HG03139 (cell line): ENCODE measurements at regions not wholly inside any gene's neighbourhood (a gene's known extent, or its start where the extent isn't known, plus 50 kb on each side); places are given as distances from the start of the nearest gene placed in this dataset.

Experiments
- ATAC-seq: cut with Tn5 transposase; IDR thresholded peaks from one replicate; pipeline ENCODE4 v1.9.1; 2021; ENCODE audit not compliant: unreplicated experiment

DNA sequence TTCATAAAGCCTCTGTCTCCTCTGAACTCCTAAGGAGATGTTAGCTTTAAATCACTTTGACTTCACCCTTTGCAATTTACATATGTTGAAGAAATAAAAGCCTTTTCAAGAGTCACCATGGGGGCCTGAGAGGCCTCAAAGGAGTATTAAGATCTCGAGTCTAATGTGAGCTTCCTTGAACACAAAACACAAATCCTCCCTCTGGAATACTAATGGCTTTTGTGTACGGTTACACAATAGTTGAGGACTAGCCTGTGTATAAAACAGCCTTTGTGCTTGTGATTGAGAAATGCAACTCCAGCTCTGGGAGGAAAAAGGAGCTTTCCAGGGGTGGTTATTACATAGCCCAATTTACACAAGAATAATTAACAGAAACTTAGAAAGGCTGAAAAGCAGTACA, 1140.2 kb downstream of the CDH11 start:
- no peak for ATAC-seq

DNA sequence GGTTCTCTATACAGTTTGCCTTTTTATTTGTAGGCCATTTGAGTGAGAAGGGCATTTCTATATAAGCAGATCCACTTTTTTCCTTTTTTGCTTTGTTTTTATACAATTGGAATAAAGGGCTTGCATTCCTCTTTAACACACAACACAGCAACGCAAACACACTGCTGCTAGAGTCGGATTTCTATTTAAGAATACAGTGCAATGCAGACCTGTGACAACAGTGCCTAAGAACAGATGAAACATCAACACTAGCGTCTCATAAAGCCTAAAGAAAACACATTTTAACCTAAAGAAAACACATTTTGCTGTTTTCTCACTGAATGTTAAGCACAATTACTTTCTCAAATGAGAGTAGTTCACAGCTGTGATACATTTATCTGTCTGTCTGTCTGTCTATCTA, 1141.1 kb downstream of the CDH11 start:
- ATAC-seq: no peak

DNA sequence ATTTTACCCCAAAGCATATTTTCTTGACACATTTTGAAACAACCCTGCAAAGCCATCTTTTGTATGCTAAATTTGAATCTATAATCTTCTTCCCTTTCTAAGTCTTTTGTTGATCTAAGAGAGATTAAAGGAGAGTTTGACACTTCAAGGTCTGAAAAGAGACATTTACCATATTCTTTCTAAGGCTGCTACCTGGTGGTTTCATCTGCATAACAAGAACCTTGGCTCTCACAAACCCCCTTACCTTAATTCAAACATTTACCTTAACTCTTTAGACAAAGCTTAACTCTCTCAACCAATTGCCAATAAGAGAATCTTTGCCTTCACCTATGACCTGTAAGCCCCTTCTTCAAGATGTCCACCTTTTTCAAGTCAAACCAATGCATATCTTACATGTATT, 1143.6 kb downstream of the CDH11 start:
- ATAC-seq: no peak

DNA sequence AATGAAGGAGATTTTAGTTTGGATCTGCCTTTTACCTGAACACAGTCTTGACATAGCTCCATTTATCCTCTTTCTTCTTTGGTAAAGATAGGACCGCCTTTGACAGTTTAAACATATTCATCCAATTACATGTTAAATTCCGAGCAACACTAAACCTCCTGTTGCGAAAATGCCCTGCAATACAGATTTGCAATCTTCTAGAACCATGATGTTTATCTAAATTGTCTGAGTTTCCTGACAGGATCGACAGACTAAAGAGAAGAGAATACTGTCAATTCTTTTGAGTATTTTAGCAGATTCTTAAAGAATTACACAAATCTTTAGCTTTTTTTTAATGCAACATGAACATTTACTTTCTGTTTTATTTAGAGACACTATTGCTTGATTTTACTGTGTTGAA, 1145.5 kb downstream of the CDH11 start:
- ATAC-seq: no peak

DNA sequence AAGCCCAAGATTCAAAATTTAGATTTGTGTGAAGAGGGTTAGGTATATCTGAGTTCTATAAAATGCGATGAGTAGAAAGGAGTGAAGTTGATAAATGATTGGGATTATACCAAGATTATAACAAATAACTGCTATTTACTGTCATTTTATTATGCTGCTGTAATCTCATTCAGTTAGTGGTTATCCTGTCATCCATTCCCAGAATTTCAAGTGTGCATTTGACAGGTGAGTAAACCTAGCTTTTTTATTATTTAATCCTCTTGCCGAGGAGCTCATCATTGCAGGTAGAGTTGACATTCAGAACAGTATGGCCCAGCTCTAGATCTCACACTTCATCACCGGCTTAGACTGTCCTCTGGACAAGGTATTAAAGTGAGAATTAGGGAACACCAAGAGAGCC, 1146.2 kb downstream of the CDH11 start:
- no peak for ATAC-seq

DNA sequence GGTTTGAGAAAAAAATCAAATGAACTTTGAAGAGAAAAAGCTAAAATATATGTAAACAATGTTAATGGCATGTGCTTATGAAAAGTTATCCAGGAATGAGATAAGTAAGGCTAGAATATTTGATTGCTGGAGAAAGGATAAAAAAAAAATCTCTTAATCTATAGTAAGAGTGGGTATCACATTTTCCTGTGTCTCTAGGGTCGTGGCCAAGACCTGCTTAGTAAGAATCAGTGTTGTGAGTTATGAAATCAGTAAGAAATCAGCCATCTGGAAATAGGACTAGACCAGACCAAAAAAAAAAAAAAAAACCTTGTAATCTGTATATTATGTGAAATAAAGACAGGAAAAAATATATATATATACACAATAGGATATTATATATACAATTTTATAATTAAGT, 1153.9 kb downstream of the CDH11 start:
- ATAC-seq: no peak

DNA sequence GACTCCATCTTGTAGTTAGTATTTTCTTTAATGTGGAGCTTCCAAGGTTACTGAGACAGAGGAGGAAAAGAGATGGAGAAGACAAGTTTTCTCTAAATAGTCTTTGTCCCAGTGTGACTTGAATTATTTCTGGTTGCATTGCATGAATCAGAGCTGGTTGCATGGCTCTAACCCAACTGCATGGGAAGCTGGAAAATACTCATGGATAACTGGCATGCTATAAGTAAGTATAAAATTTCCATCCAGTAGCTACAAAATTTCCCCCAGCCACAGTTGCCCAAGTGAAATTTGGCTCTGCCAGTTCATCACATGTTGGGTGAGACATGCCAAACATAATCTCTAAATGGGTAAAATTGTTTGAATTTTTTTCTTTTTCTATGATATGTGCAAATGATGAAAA, 1161.5 kb downstream of the CDH11 start:
- no peak for ATAC-seq

DNA sequence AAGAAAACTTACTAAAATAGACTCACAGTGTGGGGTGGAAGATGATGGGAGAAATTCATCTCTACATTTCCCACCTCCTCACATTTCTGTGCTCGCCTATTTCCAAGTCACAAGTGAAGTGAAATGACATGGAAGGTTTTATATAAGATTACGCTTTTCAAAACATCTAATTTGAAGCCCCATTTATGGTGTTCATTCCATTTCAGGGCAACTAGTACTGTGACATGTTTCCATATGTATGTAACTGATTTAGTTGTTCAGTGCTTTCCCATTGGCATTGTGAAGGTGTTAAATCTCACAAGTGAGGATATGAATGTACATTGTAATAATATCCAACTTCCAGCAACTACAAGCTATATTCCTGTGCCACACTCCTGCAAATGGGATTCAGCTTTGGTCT, 1174.8 kb downstream of the CDH11 start:
- no peak for ATAC-seq

DNA sequence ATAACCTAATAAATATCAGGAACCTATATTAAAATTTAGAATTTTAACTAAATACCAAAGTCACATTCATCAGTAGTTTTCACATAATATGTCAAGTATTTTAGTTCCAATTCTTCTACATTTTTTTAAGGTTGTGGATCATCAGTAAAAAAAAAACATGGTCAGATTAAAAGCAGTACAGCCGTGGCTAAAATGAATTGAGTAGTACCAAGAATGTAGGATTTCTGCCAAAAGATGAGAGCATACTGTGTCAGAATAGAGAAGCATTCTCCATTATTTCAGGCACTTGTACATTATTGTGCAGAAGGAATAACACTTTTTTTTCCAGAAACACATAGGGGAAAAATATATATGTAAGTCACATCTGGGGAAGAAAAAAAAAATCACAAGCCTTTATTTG, 1176.1 kb downstream of the CDH11 start:
- ATAC-seq: no peak

DNA sequence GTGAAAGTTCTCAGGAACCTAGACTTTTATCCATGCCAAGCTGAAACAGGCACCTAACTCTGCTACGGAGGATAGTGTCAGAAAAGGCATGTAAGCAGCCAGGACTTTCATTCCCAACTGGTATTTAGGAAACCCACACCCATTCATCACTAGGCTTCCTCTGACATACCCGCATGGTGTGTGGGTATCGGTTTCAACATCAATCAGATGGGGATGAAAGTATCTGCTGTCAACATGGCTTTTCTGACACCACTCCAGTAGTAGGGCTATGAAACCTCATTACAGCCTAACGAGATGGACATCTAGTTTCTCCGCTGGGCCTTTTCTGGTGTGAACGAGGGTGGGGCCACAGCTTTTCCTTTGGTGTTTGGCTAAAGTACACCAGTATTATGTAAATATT, 1178.3 kb downstream of the CDH11 start:
- no peak for ATAC-seq

DNA sequence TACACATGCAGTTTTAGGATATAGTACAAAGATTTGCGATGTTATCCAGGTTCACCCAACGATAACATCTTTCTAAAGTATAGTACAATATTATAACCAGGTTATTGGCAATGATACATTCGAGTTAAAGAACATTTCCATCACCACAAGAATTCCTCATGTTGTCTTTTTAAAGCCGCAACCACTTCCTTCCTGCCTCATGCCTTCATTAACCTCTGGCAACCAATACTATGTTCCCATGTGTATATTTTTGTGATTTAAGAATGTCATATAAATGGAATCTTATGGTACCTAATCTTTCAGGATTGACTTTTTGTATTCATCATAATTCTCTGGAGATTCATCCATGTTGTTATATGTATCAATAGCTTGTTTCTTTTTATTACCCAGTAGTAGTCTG, 1183.2 kb downstream of the CDH11 start:
- no peak for ATAC-seq

DNA sequence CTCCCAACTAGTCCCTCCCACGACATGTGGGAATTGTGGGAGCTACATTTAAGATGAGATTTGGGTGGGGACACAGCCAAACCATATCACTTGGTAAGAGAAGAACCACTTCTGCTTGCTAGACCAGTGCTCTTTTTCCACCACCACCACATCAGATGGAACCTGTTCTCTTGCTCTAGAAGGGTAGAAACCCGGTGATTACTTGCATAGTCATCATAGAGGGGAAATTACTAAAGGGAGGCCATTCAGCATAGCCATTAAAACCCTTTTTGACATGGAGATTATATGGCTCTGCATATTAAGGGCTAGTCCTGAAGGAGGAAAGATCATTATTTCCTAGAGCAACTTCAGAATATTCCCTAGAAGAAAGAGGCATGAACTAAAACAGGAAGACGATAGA, 1188.0 kb downstream of the CDH11 start:
- ATAC-seq: no peak

DNA sequence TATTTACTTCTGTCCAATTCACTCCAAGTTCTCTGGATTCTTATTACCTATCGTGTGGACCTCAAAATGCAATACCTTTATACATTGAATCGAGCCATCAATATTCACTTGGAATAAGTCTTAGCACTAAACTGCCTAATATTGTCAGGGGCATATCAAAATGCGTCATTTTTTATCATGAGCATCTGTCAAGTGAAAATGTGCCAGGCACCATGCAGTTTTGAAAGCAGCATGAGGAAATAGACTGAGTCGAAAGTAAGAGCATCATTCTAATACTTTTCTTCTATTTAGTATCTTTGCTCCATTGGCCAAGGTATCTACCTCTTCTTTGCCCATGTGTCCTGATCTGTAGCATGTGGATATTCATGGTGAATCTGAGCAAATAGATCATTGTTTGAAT, 1193.4 kb downstream of the CDH11 start:
- ATAC-seq: no peak

DNA sequence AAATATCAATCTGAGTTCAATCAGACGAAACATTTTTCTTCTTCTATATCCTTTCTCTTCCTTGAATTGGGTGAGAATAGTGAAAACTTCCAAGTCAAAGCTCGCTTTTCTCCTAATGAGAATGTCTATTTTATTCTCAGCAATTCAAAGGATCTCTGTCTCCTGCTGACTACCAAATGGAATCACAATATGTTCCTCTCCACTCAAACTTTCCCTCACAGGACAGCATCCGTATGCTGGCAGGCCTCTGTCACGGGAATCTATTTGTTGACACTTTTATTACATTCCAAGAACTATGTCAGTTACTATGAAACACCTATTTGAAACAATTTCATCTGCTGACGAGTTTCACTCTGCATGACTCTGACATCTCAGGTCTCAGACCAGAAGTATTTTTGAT, 1196.6 kb downstream of the CDH11 start:
- no peak for ATAC-seq

DNA sequence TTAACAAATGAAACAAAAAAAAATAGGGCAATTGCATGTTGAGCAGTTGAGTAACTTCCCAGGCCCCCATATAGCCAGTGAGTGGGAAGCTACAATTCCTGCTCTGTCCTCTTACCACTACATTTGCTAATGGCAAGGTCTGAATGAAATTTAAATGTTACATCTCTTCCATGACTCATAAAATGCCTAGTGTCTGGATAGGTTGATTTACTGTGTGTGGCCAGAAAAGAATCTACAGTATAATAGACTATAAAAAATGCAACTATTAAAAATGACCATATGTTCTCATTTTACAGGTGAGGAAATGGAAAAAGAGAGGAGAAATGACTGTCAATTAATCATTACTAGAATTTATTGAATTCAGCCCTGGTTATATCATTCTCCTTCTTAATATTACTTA, 1199.3 kb downstream of the CDH11 start:
- no peak for ATAC-seq

DNA sequence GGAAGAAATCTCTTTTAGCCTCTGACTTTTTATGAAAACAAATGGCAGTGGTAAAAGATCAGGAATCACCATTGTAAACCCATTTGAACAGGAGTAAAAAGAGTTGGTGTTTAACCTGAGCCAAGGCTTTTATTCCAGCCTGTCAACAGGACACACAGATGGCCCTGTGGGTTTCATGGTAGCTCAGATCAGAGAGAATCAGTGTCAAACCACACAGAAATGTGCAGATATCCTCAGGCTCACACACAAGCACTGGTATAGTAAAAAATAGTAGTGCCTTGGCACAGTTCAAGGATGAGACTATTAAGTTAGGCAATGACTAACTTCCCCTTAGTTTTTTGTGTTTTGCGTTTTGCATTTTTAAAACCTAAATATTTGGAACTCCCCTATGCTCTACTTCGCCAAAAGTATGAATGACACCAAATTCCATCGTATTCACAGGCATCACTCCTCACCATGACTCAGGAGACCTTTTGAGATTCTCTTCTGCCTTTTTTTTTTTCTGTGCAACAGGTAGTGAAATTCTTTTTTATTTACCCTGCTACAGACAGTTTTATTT, 1200.0 kb downstream of the CDH11 start:
- no peak for ATAC-seq

DNA sequence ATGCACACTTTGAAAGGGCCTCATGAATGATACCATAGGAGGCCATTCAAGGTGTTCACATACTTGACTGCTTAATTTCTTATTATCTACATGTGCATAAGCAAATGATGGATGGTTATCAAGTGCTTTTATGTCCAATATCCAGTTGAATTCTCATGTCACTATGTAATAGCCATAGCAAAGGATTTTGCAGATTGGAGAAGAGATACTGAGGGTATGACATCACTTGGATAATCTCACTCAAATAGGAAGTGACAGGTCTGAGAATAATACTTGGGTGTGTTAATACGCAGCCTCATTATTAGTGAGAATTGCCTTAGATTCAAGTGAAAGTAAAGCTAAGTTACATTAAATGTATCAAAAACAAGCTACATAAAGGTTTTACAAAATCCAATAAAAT, 1208.6 kb downstream of the CDH11 start:
- ATAC-seq: no peak

DNA sequence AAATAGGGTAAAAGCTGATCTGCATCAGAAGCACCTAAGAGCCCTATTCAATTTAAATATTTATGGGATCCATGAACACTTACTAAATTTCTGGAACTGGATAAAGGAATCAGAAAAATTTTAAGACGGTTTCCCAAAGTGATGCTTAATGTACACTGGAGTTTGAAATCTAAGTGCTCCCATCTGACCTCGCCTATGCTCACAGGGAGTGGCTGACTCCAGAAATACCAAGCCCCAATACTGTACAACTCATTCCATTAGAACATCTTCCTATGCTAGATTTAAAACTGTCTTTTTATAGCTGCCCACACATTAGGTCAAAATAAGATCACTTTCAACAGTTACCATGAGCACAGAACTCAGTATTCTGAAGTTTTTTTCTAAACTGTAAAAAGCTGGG, 1214.6 kb downstream of the CDH11 start:
- ATAC-seq: no peak

DNA sequence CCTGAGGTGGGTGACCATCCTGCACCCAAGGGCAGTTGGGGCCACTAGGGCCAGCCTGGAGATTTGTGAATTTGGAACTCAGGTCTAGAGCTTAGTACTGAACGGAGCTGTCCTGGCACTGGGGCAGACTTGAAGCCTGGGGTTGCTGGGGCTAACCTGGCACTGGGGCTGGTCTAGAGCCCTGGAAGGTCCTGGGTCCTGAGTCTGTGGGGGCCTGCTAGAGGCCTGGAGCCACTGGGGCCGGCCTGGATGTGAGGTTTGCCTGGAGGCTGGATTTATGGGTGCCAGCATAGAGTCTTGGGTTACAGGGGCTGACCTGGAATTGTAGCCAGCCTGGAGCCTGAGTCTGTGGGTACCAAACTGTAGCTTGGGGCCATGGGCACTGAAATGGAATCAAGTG, 1216.9 kb downstream of the CDH11 start:
- ATAC-seq: no peak

DNA sequence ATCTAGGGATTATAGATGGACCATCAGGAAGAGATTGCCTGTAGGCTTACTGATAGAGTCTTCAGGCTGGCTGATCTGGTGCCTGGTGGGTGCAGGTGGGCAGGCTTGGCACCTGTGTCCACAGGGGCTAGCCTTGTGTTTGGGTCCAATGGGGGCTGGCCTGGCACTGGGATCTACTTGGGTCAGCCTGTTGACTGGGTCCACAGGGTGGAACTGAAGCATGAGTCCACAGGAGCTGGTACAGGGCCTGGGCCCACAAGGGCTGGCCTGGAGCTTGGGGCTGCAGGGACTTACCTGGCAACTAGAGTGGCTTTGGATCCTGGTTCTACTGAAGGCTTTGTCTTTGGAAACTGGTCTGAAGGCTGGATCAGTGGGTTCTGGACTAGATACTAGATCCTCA, 1217.7 kb downstream of the CDH11 start:
- no peak for ATAC-seq

DNA sequence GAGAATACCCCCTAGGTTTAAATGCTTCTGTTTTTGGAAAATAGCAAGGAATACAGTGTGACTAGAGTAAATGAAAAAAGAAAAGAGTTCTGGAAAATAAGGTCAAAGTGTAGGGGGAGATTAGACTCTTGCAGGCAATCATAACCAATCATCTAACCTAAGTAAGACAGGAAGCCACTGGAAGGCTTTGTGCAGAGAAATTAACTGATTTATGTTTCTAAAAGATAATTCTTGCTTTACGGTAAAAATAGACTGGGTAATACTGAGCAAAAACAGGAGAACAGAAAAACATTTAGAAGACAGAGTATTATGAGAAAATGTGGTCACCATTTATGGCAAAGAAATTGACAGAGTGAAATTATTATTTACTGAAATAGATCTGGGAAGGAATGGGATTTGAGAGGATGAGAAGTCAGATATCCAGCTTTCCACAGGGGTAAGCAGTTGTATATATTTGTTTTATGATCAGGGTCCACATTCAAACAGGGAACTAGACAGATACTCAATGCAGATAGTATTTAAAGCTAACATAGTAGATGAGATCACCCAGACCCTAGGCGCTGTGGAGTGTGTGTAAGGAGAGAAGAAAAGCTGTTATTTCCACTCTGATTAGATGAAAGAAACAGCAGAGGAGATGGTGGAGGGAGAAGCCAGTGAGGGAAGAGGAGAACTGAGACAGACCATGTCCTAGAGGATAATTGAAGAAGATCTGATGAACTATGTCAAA, 1225.3 kb downstream of the CDH11 start:
- no peak for ATAC-seq

DNA sequence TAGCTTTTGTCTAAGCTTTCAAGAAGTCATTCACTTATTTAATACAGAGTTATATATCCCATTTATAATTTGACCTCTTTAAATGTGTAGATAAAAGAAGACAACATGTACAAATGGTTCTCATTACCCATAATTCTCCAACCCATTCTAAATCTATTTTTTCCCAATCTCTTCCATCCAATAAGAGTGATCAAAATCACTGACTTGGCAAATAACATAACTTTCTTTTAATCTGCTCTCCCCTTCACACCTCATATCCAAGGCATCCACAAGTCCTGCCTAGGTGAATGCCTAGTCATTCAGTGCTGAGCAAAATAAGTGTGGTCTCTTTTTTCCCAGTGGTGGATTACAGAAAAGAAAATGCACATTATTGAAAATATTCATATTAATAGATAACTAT, 1231.1 kb downstream of the CDH11 start:
- no peak for ATAC-seq

DNA sequence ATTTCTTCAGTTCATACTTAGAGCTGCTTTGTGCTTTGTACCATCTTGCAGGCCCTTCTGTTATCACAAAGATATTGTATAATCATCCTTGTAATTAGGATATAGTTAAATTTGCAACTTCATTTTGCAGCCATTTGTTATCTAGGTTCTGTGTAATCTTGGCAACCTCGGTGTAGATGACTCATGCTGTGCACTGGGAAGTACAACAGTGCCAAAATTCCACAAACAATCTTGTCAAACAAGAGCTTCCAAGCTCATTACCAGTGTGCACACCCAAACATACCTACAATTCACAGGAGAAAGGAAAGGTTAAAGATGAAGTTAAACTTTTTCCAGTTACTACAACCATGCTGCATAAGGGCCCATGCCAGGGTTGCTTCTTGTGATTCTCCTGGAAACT, 1231.8 kb downstream of the CDH11 start:
- no peak for ATAC-seq
